ENCODE measurements at regions not wholly inside any gene's neighbourhood (a gene's known extent, or its start where the extent isn't known, plus 50 kb on each side); places are given as distances from the start of the nearest gene placed in this dataset.

DNA sequence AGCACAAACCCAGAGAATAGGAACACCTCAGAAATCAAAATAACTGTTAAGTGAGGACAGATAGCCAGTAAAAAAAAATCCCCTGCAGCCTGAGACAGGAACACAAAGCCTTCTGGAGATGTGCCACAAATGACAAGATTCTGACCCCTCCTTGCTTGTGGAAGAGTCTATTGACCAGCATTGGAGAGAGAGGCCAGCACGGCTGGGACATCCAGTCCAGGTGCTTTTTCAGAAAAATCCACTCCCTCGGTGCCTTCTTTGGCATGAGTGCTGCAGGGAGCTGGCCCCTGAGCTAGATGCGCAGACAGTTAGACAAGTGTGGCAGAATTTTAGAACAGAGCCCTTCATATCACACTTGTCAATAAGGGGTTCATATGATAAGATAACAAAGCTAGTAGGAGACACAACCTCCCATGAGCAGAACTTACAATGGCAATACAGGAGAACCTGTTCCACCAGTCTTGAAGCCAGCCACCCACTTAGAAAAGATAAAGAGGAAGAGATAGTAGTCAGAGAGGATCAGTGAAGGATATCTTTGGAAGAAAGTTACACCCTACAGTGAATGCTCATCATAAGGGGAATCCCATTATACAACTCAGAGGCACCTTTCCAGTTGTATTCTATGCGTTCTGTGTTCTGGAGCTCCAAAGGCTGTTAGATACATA, 298.4 kb downstream of the TLE1 start:
- DNase-seq (ENCODE audit: low spot score), result no peak

DNA sequence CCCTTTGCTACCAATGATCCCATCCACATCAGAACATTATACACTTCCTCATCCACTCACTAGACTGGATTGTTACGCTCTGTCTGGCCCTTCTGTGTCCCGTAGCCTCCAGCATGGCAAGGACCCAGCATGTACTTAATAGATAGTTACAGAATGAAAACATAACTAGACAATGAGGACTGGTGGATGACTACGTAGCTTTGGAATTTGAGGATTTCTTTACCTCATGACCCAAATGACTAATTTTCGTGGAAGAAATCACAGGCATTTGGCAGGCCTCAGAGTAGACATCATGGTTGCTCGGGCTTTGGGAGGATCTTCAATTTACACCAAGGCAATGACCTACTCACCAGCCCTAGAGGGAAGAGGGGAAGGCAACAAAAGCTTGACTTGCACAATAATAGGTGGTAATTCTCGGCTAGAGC, 299.8 kb downstream of the TLE1 start:
- no peak for DNase-seq (ENCODE audit: low spot score)

DNA sequence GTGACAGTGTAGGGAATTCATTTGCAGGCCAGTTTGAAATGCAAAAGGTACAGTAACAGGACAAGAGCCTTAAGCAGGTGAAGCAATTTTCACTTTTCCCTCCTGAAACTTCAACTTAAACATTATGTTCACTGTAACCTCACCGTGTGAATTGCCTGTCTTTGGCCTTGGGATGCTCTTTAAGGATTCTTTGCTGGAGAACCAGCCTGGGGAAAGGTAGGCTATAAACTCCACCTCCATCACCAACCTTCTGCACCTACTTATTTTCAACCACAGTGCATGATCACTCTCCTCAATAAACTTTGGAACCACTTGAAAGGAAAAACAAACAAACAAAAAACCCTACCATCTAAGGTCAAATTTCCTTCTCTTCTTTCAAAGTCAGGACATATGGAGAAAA, 300.5 kb downstream of the TLE1 start:
- no peak for DNase-seq (ENCODE audit: low spot score)

DNA sequence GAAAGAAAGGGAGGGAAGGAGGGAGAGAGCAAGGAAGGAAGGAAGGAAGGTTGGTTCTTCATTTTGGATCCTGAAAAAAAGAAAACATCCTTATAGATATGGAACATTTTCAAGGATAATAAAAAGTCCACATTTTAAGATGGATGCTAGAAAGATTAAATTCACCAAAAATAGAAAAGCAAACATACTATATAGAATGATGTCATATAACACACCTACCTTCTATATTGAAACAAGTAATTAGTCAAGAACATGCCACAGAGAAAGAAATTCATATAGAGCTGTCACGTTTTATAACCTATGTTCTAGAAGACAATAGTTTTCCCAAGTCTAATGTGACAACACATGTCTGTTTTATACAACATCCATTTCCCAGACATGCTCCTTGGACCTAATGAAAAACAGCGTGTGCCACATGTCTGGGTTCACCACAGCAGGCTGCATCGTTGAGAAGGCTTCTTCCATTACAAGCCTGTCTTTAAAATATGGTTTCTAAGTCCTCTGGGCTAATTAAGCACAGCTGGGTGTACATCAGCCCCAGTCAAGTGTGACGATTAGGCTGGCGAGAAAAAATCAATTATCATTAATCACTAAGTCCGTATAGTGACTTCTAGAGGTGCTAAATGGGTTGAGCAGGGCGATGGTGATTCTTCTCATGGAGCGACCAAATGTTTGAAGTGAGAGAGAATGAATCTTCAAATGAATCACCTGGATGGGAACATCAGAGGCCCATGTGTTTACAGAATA, 301.8 kb downstream of the TLE1 start:
- DNase-seq (ENCODE audit: low spot score), result no peak

DNA sequence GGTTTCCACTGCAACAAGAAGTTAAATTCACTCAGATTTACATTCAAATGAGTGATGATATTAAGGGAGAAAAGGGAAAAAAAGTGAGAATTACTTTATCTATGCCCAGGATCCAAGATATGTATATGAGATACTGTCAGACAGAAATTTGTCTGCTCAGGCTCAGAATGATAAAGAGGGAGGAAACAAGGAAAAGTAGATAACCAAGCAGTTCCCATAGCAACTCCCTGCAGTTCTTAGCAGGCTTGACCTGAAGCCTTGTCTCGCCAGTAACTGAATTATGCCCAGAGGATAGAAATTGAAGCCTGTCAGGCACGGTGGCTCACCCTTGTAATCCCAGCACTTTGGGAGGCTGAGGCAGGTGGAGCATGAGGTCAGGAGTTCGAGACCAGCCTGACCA, 304.4 kb downstream of the TLE1 start:
- DNase-seq (ENCODE audit: low spot score), result no peak

DNA sequence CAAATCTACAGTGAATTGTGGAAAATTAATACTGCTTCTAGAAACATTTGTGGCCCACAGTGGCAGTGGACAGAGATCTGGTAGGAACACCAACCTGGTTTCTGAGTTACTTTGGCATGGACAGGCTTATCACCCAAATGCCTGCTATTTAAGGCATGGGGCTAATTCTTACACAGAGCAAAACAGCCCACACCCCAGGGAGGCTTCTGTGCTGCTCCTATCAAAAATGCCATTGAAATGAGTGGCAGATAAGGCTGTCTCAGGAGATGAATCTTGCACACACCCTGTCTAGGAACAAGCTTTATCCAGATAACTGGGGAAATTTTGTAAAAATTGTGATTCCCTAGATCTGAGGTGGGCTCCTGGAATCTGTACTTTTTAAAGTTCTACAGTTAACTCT, 307.1 kb downstream of the TLE1 start:
- no peak for DNase-seq (ENCODE audit: low spot score)

DNA sequence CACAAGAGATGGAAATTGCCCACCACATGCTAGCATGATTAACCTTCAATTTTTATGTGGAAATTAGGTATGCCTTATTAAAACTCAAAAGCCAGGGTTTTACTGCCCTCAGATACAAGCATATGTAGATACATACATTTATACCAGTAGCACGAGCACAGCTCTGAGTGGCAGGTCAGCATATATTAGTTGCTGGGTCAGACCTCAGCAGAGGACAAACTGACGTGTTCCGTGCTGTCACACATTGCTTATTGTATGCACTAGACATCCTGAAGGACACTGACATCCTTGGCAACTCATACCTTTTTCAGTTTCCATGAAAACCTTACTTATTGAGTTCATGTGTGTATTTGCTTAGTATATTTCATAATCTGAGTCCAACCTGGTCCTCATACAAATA, 307.7 kb downstream of the TLE1 start:
- DNase-seq (ENCODE audit: low spot score), result no peak

DNA sequence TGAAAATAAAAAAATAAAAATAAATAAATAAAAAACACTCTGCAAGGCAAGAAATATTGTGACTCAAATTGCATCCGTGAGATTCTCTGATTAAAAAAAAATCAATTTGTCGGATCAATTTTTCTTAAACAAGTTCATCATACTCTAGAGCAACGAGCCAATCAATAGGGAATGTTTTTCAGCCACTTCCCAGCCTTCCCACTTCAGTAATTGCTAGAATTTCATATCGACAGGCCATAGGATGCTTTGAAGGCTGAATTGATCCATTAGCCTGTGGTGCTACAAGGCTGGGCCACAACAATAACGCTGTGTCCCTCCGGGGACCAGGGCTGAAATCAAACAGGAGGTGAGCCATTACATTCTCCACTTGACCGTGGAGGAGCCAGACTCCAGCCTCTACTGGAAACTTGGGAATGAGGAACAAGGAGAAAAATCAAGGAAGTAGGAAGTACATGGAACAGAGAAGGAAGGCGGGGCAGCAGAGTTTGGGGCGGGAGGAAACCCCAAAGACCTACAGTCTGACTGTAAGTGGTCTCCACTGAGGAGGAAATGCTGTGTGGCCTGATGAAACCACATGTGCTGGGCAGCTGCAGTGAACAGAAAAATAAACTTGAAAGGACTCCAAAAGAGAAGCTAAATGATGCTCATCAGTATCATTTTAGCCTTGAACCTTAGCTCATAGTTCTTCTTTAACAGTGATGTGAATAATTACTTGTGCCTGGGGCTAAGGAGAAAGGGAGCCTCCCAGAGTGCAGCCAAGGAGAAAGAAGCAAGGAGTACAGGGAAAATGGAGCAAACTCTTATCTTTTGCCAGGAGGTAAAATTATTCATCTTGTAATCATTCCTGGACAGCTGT, 308.6 kb downstream of the TLE1 start:
- no peak for DNase-seq (ENCODE audit: low spot score)

DNA sequence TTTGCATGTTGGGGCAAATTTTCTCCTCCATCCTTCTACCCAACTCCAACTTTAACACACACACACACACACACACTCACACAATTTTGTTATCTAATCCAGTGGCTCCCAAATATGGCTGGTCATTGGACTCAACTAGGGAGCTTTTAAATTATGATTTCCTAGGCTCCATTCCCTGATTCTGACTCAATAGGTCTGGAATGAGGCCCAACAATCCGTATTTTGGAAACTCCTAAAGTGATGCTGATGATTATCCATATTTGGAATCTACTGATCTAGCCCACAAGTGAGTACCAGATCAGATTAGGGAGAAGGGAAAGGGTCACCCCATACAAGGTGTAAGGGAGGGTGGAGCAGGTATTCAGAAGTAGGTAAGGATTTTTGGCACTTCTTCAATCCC, 309.7 kb downstream of the TLE1 start:
- no peak for DNase-seq (ENCODE audit: low spot score)

DNA sequence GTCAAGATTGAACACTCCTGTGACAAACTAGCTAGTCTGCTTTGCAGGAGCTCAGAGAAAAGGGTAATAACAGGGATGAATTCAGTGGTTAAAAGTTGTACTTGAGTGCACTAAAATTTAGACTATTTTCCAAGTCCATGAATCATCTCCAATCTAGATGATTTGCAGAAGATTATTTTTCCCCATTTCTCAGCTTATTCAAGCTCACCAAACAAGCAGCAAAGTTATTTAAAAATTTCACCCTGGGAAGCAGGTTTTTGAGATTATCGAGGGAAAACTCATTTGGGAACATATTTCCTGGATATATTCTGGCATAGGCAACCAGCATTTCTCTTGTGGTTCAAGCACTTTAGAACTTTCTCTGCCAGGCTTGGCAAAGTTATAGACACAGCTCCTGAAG, 311.4 kb downstream of the TLE1 start:
- no peak for DNase-seq (ENCODE audit: low spot score)

DNA sequence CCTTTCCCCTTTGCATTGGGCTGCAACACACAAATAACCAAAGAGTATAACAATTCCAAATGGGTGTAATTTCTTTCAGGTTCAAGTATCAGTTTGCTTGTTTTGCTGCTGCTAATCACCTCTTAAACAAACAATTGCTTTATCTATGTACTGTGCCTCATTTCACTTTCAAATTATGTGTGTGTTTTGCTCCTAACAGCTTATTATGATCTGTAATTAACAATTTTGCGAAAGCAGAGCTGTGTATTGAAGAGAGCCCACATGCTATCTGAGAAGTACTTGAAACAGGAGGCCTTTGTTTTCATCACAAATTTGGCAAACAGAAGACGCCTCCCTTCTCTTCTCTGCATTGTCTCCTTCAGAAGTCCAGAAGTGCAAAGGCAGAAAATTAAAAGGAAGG, 312.0 kb downstream of the TLE1 start:
- no peak for DNase-seq (ENCODE audit: low spot score)

DNA sequence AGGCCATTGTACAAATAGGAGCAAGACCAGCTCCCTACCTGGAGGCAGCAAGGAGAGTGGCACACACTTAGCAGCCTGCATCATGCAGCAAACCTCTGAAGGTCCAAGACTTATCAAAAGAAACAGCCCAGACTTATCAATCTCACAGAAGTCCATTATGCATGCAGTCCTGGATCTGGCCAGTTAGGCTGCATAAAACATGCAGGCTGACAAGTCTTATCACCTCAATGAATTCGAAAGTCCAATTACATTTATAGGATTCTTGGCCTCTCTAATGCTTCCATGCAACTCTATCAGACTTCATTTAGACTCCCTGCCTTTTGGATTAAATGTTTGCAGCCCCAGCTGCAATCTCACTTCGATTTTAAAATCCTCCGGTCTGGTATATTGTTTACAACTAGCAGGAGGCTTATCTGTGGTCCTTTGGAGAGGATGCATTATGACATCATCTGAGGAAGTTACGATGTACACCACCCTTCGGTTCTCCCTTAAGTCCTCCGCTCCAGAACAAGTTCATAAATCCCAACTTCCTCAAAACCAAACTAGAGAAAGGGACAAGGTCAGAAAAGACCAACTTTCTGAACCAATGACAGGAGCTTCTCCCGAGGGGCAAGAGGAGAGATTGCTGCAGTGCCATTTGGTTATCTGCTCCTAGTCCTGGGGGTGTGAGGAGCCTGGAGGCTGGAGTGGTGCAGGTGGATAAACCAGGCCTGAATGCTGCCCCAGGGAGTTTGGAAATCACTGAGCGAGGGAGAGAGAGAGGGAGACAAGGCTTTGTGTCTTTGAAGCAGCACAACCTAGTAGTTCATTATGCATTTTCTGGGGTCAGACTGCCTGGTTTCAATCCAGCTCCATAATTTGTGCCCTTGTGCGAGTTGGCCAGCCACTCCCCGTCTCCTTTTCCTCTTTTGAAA, 313.9 kb downstream of the TLE1 start:
- DNase-seq (ENCODE audit: low spot score), result no peak

DNA sequence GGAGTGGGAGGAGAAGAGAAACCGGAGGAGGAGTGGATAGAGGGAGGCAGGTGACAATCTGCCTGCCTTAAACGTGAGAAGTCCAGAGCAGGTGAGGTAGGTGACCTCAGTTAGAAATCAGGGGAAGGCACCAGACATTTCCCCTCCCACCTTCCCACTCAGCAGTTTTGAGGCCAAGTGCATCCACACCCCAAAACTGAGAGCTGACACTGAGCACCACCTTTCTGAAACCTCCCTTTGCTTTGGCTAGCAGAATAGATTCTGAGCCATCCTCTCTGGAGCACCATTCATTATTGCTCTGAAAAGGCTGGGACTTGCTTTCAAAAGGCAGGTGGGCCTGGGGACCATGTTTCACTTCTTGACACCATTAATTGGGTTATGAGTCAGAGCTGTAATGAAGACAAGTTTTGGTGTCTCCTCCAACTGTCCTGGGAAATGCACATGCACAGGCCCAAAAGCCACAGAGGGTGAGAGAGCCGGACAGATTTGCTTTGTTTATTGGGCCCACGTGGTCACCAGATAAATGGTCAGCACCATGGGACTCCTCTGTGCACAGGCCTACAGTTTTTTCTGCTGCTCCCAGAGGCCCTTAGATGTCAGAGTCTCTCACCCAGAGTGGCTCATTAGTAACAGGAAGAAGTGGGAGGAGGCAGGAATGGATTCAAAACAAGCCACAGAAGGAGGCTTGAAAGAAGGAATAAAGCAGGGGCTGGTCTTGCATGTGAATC, 314.7 kb downstream of the TLE1 start:
- DNase-seq (ENCODE audit: low spot score), result no peak

DNA sequence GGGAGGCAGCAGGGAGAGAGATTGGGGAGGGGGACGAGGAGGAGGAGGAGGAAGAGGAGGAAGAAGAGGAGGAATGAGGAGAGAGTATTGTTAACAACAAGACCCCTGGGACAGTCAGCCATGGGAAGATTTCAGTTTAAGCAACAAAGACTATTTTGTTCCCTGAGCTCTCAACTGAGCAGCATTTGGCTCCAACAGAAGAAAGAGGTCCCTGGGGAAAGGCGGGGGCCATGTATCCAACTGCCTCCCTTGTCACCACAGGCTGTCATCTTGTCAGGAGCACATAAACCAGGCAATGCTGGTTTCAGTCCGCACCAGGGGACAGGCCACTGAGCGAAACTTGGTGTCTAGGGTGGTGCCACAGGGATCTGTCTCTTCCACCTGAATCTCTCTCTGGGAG, 316.1 kb downstream of the TLE1 start:
- no peak for DNase-seq (ENCODE audit: low spot score)

DNA sequence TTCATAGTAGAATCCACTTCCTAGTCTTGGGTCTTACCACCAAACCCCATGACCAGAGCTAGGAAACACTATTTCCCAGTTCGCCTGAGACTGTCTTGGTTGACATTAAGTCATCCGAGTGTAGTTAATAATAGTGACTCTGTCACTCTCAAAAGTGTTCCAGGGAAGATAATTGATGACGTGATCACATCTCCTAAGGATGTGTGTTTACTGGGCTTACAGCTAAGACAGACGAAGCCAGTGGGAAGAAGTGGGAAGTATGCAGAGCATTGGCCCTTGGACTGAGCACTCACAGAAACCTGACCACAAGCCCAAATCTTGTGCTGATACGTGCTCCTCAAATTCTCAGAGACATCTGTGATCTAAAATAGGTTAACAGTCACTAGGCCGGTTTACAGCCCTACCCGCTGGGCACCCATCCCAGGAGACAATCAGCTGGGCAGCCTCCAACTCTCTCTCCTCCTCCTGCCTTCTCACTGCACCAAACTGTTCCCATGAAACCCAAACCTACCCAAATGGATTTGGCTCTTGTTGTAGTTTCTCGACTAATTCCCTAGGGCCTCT, 316.6 kb downstream of the TLE1 start:
- no peak for DNase-seq (ENCODE audit: low spot score)

DNA sequence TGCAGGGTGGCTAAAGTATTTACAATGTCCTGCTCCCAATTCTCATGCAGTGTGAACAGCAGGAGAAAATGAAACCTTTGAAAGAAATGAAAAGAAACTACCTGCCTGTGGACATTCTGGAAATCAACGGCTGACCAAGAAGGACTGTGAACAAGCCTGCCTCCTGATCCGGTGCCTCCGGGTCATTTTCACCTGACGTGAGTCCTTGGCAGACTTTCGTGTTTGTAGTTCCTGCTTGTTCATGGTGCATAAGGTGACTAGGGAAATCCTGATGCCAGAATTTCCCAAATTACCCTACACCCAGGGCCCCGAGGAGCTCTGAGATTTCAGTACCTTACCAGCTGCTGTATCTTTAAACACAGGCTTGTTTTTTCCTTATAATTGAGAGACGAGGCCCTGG, 317.5 kb downstream of the TLE1 start:
- no peak for DNase-seq (ENCODE audit: low spot score)

DNA sequence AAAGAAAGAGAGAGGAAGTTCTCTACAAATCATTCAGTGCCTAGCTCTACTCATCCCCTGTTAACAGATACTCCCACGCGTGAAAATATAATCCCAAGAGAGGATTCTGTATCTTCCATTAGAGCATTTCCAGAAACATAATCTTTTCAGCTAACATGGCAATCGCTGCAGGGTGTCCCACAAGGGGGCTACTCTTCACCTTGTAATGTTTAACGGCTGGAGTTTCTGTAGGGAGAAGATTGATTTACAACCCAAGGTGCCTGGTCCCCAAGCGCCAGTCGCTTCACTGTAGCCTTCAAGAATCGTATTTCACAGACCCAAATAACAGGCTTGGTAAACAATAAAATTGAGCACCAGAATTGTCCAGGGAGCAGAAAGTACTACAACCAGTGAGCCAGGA, 318.7 kb downstream of the TLE1 start:
- no peak for DNase-seq (ENCODE audit: low spot score)

DNA sequence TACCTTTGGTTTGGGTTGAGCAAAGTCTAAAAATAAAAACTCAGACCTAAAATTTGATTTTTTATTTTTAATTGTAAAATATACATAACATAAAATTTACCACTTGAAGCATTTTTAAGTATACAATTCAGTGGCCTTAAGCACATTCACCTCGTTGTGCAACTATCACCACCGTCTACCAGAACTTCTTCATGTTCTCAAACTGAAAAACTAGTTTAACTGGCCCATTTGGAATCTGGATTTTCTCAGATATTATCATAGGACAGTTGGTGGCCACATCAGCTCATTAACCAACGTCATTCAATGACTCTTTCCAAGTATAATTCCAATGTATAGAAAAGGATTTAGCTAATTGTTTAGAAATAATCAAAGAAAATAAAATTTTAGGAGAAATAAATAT, 319.3 kb downstream of the TLE1 start:
- DNase-seq (ENCODE audit: low spot score), result no peak

DNA sequence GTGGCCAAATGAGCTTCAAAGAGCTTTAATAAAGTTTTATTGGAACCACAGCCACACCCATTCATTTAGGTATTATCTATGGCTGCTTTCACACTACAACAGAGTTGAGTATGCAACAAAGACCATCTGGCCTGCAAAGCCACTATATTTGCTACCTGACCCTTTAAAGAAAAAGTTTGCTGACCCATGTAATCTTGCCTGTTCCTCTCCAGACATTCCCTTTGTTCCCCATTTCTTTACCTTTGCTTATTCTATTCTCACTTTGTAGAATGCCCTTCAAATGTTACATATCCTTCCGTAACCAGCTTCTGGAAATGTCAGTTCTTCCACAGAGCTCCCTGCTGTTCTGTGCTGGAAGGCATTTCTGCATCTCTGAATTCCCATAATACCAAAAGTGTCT, 320.2 kb downstream of the TLE1 start:
- no peak for DNase-seq (ENCODE audit: low spot score)

DNA sequence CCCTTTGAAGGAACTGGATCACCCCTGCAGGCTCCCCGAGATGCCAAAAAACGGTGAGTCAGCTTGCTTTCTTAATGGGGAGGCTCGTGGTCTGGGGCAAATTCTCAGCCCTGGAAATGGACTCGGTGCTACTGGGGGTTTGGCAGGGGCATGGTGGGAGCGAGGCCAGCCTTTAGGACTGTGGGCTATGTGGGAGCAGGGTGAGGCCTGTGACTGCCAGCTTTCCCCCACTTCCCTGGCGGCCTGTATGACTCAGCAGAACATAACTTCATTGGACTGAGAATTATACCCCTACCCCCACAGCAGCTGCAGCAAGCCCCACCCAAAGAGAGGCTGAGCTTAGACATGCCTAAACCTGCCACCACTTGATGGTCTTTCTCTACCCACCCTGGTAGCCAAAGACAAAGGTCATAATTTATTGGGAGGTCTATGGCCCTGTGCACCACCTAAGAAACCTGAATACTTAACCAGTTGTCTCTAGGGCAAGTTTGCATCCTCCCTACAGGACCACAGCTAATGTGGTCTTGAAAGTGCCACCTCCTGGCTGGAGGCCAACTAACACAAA, 325.3 kb downstream of the TLE1 start:
- DNase-seq (ENCODE audit: low spot score), result no peak

DNA sequence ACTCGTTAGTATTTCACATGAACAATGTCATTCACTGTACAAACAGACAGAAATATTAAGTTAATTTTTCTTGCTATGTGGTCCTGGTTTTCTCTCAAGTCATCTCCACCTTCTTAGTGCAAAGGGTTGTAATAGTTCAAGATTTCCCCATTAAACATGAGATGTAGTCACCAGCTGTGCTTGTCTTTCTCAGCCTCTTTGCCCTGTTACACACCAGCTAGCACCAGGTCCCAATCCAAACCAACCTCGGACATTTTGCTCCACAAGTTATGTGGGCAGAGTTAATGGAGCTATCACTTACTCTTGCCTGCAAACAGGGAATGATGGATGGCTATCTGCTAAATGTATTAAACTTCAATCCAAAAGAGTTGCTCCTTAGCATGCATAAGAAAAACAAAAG, 328.1 kb downstream of the TLE1 start:
- no peak for DNase-seq (ENCODE audit: low spot score)

All from hematopoietic multipotent progenitor cell treated with erythropoietin and hydrocortisone succinate and interleukin-3 and kit ligand, for 15 days (in vitro differentiated cells).